Vagina (tissue), 2 donors: ENCODE measurements at regions not wholly inside any gene's neighbourhood (a gene's known extent, or its start where the extent isn't known, plus 50 kb on each side); places are given as distances from the start of the nearest gene placed in this dataset.

Experiments
- POLR2A ChIP-seq, 2 donors: fragments of 450-650 bp; IDR thresholded peaks; one replicate each; pipeline ENCODE4 v1.6.1; 2017; ENCODE audit warnings: antibody characterized with exemption in 2 of 2, mild to moderate bottlenecking in 2 of 2, moderate library complexity in 2 of 2
- TF ChIP-seq, protein P1 (sequence below), 3 experiments: fragments of 450-650 bp in 2 of 3; fragments of 200-600 bp in 1 of 3; sonication (generic) in 1 of 3; IDR thresholded peaks; one replicate each; pipeline ENCODE4 v1.5.1; 2017 to 2019; ENCODE audit warnings: antibody characterized with exemption in 3 of 3, mild to moderate bottlenecking in 2 of 3, moderate library complexity in 2 of 3

DNA sequence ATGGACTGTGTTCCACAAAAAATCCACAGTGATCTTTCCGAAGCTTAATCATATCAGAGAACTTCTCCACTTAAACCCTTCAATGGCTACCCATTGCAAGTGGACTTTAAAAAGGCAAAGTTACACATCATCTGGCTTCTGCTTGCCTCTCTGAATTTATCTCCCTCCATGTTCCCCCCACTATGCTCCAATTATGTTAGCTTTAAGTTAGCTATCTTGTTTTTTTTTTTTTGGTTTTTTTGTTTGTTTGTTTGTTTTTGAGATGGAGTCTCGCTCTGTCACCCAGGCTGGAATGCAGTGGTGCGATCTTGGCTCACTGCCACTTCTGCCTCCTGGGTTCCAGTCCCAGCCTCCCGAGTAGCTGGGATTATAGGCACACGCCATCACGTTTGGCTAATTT lies 166.4 kb upstream of the ADGRL2 start:
- TF ChIP-seq, protein P1, sequence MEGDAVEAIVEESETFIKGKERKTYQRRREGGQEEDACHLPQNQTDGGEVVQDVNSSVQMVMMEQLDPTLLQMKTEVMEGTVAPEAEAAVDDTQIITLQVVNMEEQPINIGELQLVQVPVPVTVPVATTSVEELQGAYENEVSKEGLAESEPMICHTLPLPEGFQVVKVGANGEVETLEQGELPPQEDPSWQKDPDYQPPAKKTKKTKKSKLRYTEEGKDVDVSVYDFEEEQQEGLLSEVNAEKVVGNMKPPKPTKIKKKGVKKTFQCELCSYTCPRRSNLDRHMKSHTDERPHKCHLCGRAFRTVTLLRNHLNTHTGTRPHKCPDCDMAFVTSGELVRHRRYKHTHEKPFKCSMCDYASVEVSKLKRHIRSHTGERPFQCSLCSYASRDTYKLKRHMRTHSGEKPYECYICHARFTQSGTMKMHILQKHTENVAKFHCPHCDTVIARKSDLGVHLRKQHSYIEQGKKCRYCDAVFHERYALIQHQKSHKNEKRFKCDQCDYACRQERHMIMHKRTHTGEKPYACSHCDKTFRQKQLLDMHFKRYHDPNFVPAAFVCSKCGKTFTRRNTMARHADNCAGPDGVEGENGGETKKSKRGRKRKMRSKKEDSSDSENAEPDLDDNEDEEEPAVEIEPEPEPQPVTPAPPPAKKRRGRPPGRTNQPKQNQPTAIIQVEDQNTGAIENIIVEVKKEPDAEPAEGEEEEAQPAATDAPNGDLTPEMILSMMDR (IDR thresholded peaks at IDR 0.05) = no peak
- TF ChIP-seq POLR2A (IDR thresholded peaks at IDR 0.05) = no peak
